HL-60 (cell line): ENCODE measurements at regions not wholly inside any gene's neighbourhood (a gene's known extent, or its start where the extent isn't known, plus 50 kb on each side); places are given as distances from the start of the nearest gene placed in this dataset.

ENCODE experiments used
- DNase-seq, 2 experiments: peaks; one replicate each; pipeline ENCODE4 v3.0.0-alpha.2; 2010 to 2020; ENCODE audit warnings: low read depth in 1 of 2, low spot score in 1 of 2
- H3K27ac ChIP-seq: fragments of 250-450 bp; sonication (Bioruptor Pico); replicated peaks from 2 replicates; pipeline ENCODE4 v1.5.1; 2020; ENCODE audit warnings: mild to moderate bottlenecking, moderate library complexity
- H3K27me3 ChIP-seq: fragments of 250-450 bp; sonication (Bioruptor Pico); 2 replicates; pipeline ENCODE4 v1.5.1; 2021; ENCODE audit warnings: mild to moderate bottlenecking, moderate library complexity; ENCODE audit not compliant: insufficient read depth, poor library complexity, severe bottlenecking
- H3K4me3 ChIP-seq: replicated peaks from 2 replicates; pipeline ENCODE4 v1.5.1; 2011; ENCODE audit warnings: mild to moderate bottlenecking, control low read depth, low read length; ENCODE audit not compliant: insufficient read depth
- CTCF ChIP-seq: IDR thresholded peaks from one replicate; pipeline ENCODE4 v1.5.1; 2011; ENCODE audit warnings: low read length, control low read depth, inconsistent platforms; ENCODE audit not compliant: insufficient read depth
- GABPA ChIP-seq: IDR thresholded peaks from 2 replicates; pipeline ENCODE4 v1.6.1; 2012; ENCODE audit warnings: low read depth
- POLR2AphosphoS5 ChIP-seq: IDR thresholded peaks from 2 replicates; pipeline ENCODE4 v1.6.1; 2012; ENCODE audit warnings: low read depth
- REST ChIP-seq: IDR thresholded peaks from 2 replicates; pipeline ENCODE4 v1.6.1; 2012; ENCODE audit warnings: low read depth; ENCODE audit not compliant: insufficient replicate concordance
- SPI1 ChIP-seq: IDR thresholded peaks from 2 replicates; pipeline ENCODE4 v1.6.1; 2012; ENCODE audit warnings: low read depth, mild to moderate bottlenecking, borderline replicate concordance

- TF ChIP-seq SPI1 (no peak), GABPA (no peak), REST (no peak), CTCF (no peak), POLR2AphosphoS5 (no peak)
- Histone ChIP-seq H3K4me3 (no peak overlapping the region), H3K27me3 (no peaks in the 10 kb centered on the region), H3K27ac (no peak overlapping the region)
- DNase-seq: no peak
Measured at GRCh38 chr18:68102117-68102516, 585.6 kb upstream of the DSEL start.

GRCh38 chr18:68098655-68099054 lies 582.1 kb upstream of the DSEL start:
- H3K4me3 ChIP-seq: no peak overlapping the region
- TF ChIP-seq SPI1 (no peak), GABPA (no peak), REST (no peak), CTCF (no peak), POLR2AphosphoS5 (no peak)
- no peak for DNase-seq
- H3K27me3 ChIP-seq: no peaks in the 10 kb centered on the region
- H3K27ac ChIP-seq: no peak overlapping the region

GRCh38 chr18:68086481-68086880 lies 570.0 kb upstream of the DSEL start:
- no peak for TF ChIP-seq SPI1
- no peak for TF ChIP-seq GABPA
- no peak for TF ChIP-seq REST
- no peak for TF ChIP-seq POLR2AphosphoS5
- TF ChIP-seq CTCF: no peak
- DNase-seq: no peak
- no peak overlapping the region for H3K27ac ChIP-seq
- H3K27me3 ChIP-seq: no peaks in the 10 kb centered on the region
- no peak overlapping the region for H3K4me3 ChIP-seq
